GM19035 (cell line): ENCODE measurements at regions not wholly inside any gene's neighbourhood (a gene's known extent, or its start where the extent isn't known, plus 50 kb on each side); places are given as distances from the start of the nearest gene placed in this dataset.
A peak's percentile ranks its signal among the peaks of the same experiment; 100 is the strongest.
"Not testable (repeated sequence)": the region's sequence is repeated elsewhere in the genome, so short reads cannot be mapped to it uniquely, and the experiment has no call there.

ENCODE experiments used
- ATAC-seq: cut with Tn5 transposase; IDR thresholded peaks from one replicate; pipeline ENCODE4 v1.9.1; 2021; ENCODE audit not compliant: unreplicated experiment

DNA sequence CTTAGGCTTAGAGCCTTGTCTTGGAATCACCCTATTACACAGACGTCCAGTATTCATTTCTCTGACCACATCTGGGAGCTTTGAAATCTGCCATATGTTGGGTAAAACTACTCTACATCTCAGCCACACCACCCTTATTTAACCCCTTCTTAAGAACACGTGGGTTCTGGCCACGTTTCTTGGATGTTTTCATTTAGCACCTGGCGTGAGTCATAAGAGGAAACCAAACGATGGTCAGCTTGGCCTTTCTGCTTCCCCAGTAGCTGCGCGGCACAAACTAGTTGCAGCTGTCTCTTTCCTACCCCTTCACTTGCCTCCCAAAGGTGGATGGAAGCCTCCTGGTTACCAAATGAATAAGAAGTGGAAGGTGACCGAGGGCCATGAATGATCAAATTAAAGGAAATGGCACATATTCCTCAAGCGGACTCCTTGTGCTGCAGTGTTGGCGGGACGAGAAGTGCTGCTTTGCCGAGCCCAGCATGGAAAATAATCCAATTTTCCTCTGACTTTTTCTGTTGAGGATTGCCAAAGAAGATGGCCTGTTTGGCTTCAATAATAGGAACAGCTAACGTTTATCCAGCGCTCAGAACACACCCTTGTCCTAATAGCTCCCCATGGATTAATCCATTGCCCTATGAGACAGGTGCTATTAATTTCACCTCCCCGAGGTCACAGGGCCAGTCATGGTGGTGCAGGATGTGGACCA, 154.1 kb downstream of the ZNF664 start:
- peak; percentile 61 for ATAC-seq

DNA sequence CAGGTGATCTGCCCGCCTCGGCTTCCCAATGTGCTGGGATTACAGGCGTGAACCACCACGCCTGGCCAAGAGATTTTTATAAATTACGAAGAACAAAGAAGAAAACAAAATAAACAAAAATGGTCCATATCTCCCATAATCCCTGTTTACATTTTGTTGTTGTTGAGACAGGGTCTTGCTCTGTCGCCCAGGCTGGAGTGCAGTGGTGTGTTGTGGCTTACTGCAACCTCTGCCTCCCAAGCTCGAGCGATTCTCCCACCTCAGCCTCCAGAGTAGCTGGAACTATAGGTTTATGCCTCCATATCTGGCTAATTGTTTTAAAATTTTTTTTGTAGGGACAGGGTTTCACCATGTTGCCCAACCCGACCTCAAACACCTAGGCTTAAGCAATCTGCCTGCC, 156.1 kb downstream of the ZNF664 start:
- ATAC-seq = no peak

DNA sequence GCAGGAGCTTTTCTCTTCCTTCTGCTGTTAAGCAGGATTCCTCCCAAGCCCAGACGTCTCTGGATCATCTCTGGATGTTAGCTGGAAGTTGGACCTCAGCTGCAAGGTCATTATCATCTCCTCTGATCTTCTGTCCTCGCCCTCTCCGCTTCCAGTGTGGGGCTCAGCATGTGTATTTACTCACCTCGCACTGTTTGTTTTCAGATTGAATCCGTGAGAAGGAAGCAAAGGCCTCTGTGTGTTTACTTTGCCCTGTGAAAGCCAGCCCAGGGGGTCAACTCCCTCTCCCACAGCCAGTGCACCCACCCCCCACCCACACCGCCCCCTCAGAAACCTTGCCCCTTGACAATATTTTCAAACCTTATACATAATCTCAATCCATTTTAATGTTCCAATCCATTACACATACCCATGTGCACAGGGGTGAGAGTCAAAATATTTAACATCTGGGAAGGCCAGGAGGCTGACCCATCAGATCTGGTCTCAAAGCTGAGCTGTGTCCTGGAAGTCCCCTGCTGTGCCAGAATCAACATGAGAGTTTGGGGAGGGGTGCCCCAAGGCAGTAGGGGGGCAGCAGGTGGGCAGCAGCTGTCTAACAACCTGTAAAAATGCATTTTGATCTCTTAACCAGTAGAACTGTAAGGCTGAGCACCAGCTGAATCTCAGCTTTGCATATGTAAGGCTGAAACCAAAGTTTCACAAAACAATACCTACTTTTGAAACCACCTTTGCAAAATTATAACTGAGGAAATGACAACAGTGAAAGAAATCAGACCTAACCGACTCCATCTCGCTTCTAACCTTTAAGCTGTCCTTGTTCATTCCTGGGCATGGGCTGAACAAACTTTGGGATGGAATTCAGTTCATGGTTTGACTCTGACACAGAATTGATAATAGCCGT, 157.9 kb downstream of the ZNF664 start:
- peak; percentile 72 for ATAC-seq

DNA sequence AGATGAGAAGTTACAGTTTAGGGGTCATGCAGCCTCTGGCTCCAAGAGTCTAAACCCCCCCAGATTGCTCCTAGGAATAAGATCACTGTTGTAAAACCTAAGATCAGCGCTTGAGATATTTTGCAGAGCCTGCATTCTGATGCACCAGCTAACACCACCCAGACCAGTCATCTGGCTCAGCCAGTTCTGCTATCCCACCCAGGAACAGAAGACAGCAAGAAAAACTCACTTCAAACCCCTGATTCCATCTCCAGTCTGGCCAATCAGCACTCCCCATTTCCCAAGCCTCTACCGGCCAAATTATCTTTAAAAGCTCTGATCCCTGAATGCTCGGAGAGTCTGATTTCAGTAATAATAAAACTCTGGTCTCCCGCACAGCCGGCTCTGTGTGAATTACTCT, 158.6 kb downstream of the ZNF664 start:
- no peak for ATAC-seq

DNA sequence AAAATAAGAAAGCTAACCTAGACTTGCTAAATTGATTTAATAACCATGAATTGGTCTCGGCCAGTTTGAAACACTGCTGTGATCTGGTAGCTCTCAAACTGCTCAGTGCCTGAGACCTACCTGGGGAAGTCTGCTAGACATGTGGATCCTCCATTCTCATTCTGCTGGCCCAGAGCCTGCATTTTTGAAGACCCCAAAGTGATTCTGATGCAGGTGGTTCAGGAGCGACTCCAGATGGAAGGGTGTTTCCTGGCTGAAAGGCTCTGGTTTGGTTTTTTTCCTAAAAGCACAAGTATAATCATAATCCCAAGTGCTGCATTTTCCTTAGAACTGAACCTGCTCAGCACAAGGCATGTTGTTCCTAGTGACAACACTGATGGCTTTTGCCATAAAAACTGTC, 159.5 kb downstream of the ZNF664 start:
- ATAC-seq = no peak

GRCh38 chr12:124136796-124137195, 158.1 kb upstream of the RFLNA start:
- no peak for ATAC-seq

DNA sequence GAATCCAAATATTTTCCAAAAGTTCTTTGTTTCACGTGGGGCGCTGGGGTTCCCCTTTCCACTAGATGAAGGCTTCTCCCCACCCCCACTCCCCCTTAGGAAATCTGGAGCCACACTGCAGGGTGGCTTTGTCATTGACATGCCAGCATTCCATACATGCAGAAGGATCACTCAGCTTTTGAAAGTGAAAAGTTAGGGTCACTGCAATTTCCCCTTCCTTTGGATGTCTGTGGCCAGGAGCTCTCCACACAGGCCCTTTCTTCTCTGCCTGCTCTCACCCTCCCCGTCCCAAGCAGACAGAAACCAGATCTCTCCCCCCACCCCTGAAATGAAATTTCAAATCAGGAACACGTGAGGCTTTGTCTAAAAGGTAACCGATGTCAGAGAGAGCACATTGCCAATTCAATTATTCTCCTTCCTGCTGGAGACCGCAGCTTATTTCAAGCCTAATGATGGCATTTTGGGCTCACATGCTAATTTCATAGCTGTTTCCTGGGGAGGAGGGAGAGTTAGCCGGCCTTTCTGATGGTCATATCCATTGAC, 153.9 kb upstream of the RFLNA start:
- ATAC-seq = no peak

DNA sequence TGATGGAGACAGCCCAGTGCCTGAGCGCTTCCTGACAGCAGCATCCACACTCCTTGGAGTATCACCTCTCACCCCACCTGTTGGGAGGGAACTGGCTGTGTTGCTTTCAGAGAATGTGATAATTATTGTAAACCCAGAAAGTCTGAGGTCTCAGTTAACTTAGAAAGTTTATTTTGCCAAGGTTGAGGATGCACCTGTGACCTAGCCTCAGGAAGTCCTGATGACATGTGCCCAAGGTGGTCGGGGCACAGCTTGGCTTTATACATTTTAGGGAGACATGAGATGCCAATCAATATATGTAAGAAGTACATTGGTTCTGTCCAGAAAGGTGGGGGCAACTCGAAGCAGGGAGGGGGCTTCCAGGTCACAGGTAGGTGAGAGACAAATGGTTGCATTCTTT, 153.3 kb upstream of the RFLNA start:
- ATAC-seq = not testable (repeated sequence)

- ATAC-seq = no peak
Measured at GRCh38 chr12:124142395-124143035, 152.4 kb upstream of the RFLNA start.

GRCh38 chr12:124143726-124144125, 151.2 kb upstream of the RFLNA start:
- no peak for ATAC-seq

DNA sequence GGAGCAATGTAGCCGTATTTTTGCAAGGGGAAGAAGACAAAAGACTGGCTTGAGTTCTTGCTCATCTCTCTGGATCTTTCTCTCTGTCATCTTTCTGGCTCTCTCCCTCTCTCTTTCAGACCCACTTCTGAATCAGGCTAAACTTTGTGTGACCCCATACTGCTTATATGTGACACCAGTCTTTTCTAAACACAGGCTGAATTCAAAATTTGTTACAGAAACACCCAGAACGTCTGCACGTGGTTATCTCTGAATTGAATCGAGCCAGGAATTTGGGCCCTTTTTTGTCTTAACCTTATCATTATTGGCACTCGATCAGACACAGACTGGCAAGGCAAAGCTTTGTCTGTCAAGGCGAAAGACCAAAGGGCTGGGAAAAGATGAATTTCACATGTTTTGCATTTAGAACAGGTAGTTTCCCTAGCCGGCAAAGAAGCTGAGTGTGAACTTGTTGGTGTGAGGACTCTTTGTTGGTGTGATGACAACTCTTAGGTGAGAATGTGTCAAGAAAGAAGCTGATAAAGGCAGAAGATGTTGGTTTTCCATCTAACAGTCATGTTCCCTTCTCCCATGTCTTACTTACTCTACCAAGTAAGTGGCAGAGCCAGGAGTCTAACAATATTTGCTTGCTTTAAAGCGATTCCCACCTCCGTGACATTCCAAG, 150.2 kb upstream of the RFLNA start:
- ATAC-seq = no peak

DNA sequence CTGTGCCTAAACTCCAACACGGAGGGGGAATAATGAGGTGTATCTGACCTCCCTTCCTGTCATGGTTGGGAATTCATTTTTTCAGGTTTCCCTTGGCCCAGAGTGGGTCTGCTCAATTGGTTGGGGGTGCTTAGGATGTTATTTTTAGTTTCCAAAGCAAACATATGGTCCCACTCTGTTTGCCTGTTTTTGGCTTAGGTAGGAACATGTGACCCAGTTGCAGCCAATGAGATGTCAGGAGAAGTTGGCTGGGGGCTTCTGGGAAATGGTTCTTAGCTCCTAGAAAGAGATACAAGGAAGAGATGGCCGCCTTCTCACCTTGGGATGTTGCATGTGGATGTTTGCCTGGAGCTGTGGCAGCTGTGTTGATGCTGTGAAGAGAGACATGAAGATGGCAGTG, 147.9 kb upstream of the RFLNA start:
- ATAC-seq = no peak

- no peak for ATAC-seq
Measured at GRCh38 chr12:124147575-124147974, 147.3 kb upstream of the RFLNA start.

- no peak for ATAC-seq
Measured at GRCh38 chr12:124148481-124149273, 146.2 kb upstream of the RFLNA start.

DNA sequence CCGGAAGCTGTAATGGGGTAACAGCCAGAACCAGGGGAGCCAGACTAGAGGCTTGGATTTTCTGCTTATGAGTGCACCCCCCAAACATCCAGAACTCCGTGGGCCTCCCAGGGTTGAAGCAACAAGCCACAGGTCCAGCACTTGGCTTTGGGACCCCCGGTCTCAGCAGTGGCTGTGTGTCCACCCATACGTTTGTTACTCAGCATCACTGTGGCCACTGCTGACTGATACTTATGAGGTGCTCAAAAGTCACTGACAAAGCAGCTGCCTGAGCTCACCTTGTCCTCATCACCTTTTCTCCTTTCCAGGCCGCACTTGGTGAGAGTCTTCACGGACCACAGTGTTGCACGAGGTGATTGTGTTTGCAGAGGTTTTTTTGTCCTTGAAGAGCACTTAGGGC, 145.6 kb upstream of the RFLNA start:
- ATAC-seq = no peak

- no peak for ATAC-seq
Measured at GRCh38 chr12:124150168-124150567, 144.7 kb upstream of the RFLNA start.

DNA sequence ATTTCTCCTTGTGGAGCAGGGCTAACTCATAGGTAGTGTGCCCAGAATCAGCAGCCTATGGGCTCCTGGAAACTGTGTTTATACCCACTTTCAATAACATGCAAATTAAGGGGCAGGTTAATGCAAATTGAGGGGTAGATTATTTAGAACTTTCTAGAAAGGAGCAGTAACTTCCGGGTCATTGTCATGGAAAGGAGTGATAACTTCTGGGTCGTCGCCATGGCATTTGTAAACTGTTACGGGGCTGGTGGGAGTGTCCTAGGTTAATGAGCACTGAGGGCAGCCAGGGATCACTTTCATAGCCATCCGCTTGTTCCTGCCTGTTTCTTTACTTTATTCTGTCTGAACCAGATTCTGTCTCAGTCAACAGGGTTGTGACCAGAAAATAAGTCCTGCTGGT, 143.3 kb upstream of the RFLNA start:
- ATAC-seq = no peak

- ATAC-seq = no peak
Measured at GRCh38 chr12:124152731-124153130, 142.2 kb upstream of the RFLNA start.

DNA sequence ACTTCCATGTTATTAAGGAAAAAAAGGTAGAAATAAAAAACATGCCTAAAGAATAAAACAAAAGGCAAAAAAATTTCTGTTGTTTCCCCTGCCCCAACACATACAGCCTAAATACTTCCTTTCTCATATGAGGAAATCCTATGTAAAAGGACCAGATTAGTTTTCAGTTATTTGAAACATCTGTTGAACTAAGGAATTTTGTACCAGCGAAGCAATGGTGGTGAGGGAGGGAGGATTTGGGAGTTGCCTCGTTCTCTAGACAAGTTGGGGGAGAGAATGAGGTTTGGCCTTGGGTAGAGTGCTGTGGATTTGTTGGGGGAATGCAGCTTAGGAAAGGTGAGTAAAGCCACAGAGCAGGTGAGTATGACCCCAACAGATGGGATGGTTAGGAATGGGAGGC, 141.5 kb upstream of the RFLNA start:
- no peak for ATAC-seq

DNA sequence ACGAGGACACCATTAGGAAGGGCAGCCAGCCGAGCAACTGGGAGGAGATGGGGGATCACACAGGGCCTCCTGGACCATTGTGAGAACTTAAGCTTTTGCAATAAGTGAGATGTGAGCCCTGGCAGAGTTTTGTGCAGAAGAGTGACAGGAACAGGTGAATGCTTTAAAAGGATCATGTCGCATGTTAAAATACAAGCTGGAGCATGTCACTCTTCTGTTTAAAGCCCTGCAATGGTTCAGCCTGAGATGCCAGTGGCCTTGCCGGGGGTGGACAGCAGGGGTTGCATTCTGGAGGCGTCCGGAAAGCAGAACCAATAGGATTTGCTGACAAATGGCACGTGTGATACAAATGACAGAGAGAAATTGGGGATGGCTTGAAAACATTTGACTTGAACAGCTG, 137.5 kb upstream of the RFLNA start:
- no peak for ATAC-seq
